Erythroblast (primary cell): ENCODE measurements at regions not wholly inside any gene's neighbourhood (a gene's known extent, or its start where the extent isn't known, plus 50 kb on each side); places are given as distances from the start of the nearest gene placed in this dataset.

Source experiments
- GATA1 ChIP-seq: IDR thresholded peaks from 2 replicates; pipeline ENCODE4 v1.6.1; 2011; ENCODE audit warnings: low read depth, mild to moderate bottlenecking, control low read depth, low read length, moderate library complexity
- POLR2A ChIP-seq: IDR thresholded peaks from 2 replicates; pipeline ENCODE4 v1.6.1; 2011; ENCODE audit warnings: mild to moderate bottlenecking, low read length

GRCh38 chr3:18011387-18011786 lies 269.0 kb upstream of the TBC1D5 start:
- TF ChIP-seq POLR2A (no peak), GATA1 (no peak)
